Ovary (tissue), 3 donors: ENCODE measurements at regions not wholly inside any gene's neighbourhood (a gene's known extent, or its start where the extent isn't known, plus 50 kb on each side); places are given as distances from the start of the nearest gene placed in this dataset.

ENCODE experiments used
- CTCF ChIP-seq, 3 donors: fragments of 450-650 bp in 2 of 3; fragments of 200-600 bp in 1 of 3; IDR thresholded peaks; one replicate each; pipeline versions ENCODE4 v1.5.1 to v1.8.0; 2016 to 2022; ENCODE audit warnings: antibody characterized with exemption in 3 of 3, mild to moderate bottlenecking in 1 of 3
- EP300 ChIP-seq: sonication (generic); formaldehyde crosslinking; IDR thresholded peaks from one replicate; pipeline ENCODE4 v1.6.1; 2017; ENCODE audit warnings: antibody characterized with exemption
- POLR2A ChIP-seq: fragments of 450-650 bp; IDR thresholded peaks from one replicate; pipeline ENCODE4 v1.6.1; 2017; ENCODE audit warnings: antibody characterized with exemption, mild to moderate bottlenecking, moderate library complexity
- donor health status: DM: no; HTN: no; CAD: no.

GRCh38 chr1:232557096-232557495 lies 72.8 kb downstream of the SIPA1L2 start:
- TF ChIP-seq CTCF (IDR thresholded peaks at IDR 0.05) (no peak), EP300 (no peak), POLR2A (no peak)
